Sigmoid colon (tissue), 4 donors: ENCODE measurements at regions not wholly inside any gene's neighbourhood (a gene's known extent, or its start where the extent isn't known, plus 50 kb on each side); places are given as distances from the start of the nearest gene placed in this dataset.

Experiments used
- CTCF ChIP-seq, 4 experiments: fragments of 450-650 bp in 3 of 4; fragments of 200-600 bp in 1 of 4; IDR thresholded peaks; one replicate each; pipeline ENCODE4 v1.5.1; 2016 to 2019; ENCODE audit warnings: antibody characterized with exemption in 4 of 4, mild to moderate bottlenecking in 3 of 4, moderate library complexity in 2 of 4
- POLR2A ChIP-seq, 2 donors: fragments of 450-650 bp; IDR thresholded peaks; one replicate each; pipeline ENCODE4 v1.6.1; 2016; ENCODE audit warnings: antibody characterized with exemption in 2 of 2, mild to moderate bottlenecking in 2 of 2, moderate library complexity in 2 of 2
- POLR2AphosphoS5 ChIP-seq, 4 donors: sonication (generic); formaldehyde crosslinking; IDR thresholded peaks; one replicate each; pipeline ENCODE4 v1.6.1; 2017; ENCODE audit warnings: antibody characterized with exemption in 4 of 4

GRCh38 chr7:46763344-46763743 lies 818.6 kb downstream of the TNS3 start:
- TF ChIP-seq POLR2AphosphoS5 (IDR thresholded peaks at IDR 0.05) (no peak), POLR2A (IDR thresholded peaks at IDR 0.05) (no peak), CTCF (IDR thresholded peaks at IDR 0.05) (no peak)
